ENCODE measurements at regions not wholly inside any gene's neighbourhood (a gene's known extent, or its start where the extent isn't known, plus 50 kb on each side); places are given as distances from the start of the nearest gene placed in this dataset.

- TF ChIP-seq CTCF (IDR thresholded peaks at IDR 0.05; ENCODE audit: low read length) (no peak), EZH2 (IDR thresholded peaks at IDR 0.05; ENCODE audit: borderline replicate concordance, low read length) (no peak)
Observed at GRCh38 chr5:93087326-93087725, 493.7 kb downstream of the NR2F1-AS1 start.

Data from OCI-LY1 (cell line).